Neutrophil (primary cell): ENCODE measurements at regions not wholly inside any gene's neighbourhood (a gene's known extent, or its start where the extent isn't known, plus 50 kb on each side); places are given as distances from the start of the nearest gene placed in this dataset.

Experiments
- H3K27ac ChIP-seq: fragments of 200-600 bp; sonication (generic); 2 replicates; pipeline ENCODE4 v1.5.1; 2016; ENCODE audit warnings: mild to moderate bottlenecking, moderate library complexity
- H3K27me3 ChIP-seq: fragments of 200-600 bp; sonication (generic); 2 replicates; pipeline ENCODE4 v1.6.0; 2016; ENCODE audit warnings: mild to moderate bottlenecking
- H3K36me3 ChIP-seq: fragments of 200-600 bp; sonication (generic); 2 replicates; pipeline ENCODE4 v1.5.1; 2017
- H3K4me1 ChIP-seq, 2 experiments: fragments of 200-600 bp in 1 of 2; sonication (generic) in 1 of 2; 1 replicate in 1 of 2; 2 replicates in 1 of 2; pipeline versions ENCODE4 v1.5.1 to v1.6.1; 2013 to 2016; ENCODE audit warnings: low read depth in 1 of 2, low read length in 1 of 2, mild to moderate bottlenecking in 1 of 2, moderate library complexity in 1 of 2; ENCODE audit not compliant: control insufficient read depth in 1 of 2, insufficient read depth in 1 of 2
- H3K4me3 ChIP-seq, 2 experiments: fragments of 200-600 bp in 1 of 2; sonication (generic) in 1 of 2; 1 replicate in 1 of 2; 2 replicates in 1 of 2; pipeline ENCODE4 v1.5.1; 2013 to 2016; ENCODE audit warnings: low read depth in 1 of 2, low read length in 1 of 2, mild to moderate bottlenecking in 1 of 2, moderate library complexity in 1 of 2
- H3K9me3 ChIP-seq: fragments of 200-600 bp; sonication (generic); 2 replicates; pipeline ENCODE4 v1.5.1; 2016
- TF ChIP-seq, protein P1 (sequence below): fragments of 200-600 bp; sonication (generic); IDR thresholded peaks from 2 replicates; pipeline ENCODE4 v1.5.1; 2016; ENCODE audit warnings: antibody characterized with exemption

DNA sequence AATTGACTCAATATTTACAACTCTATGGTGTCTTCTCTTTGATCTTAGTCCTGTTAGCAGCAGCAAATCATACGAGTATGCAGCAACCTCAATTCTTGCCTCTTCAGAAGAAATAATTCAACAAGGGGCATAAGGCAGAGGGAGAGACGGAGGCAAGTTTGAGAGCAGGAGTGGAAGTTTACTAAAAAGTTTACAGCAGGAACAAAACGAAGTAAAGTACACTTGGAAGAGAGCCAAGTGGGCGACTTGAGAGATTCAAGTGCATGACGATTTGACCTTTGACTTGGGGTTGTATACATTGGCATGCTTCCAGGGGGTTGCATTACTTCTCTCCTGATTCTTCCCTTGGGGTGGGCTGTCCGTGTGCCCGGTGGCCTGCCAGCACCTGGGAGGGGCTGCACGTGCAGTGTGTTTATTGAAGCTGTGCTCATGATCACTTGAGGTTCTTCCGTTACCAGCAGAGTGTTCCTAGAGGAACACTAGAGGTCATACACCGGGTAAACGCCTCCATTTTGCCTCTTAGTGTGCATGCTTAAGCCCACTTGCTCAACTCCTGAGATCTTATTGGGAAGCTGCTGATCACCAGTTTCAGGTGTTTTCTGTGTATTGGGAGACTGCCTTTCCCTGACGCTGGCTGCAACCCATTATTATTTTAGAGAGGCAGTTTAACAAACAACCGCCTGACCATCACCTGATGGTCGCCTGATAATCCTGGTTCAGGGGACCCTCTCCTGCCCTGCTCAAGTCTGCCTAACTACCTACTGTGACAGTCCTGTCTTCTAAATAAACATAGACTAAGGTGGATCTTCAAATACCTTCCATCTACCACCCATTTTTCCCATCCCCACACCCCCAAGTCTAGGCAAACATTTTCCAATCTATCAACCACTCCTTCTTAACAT, 172.4 kb upstream of the MYLIP start:
- no peak overlapping the region for H3K27ac ChIP-seq
- H3K36me3 ChIP-seq, result no peaks in the 10 kb centered on the region
- H3K4me3 ChIP-seq, result no peak overlapping the region
- no peaks in the 10 kb centered on the region for H3K4me1 ChIP-seq
- no peaks in the 10 kb centered on the region for H3K27me3 ChIP-seq
- no peaks in the 10 kb centered on the region for H3K9me3 ChIP-seq
- TF ChIP-seq, protein P1, sequence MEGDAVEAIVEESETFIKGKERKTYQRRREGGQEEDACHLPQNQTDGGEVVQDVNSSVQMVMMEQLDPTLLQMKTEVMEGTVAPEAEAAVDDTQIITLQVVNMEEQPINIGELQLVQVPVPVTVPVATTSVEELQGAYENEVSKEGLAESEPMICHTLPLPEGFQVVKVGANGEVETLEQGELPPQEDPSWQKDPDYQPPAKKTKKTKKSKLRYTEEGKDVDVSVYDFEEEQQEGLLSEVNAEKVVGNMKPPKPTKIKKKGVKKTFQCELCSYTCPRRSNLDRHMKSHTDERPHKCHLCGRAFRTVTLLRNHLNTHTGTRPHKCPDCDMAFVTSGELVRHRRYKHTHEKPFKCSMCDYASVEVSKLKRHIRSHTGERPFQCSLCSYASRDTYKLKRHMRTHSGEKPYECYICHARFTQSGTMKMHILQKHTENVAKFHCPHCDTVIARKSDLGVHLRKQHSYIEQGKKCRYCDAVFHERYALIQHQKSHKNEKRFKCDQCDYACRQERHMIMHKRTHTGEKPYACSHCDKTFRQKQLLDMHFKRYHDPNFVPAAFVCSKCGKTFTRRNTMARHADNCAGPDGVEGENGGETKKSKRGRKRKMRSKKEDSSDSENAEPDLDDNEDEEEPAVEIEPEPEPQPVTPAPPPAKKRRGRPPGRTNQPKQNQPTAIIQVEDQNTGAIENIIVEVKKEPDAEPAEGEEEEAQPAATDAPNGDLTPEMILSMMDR, result no peak

DNA sequence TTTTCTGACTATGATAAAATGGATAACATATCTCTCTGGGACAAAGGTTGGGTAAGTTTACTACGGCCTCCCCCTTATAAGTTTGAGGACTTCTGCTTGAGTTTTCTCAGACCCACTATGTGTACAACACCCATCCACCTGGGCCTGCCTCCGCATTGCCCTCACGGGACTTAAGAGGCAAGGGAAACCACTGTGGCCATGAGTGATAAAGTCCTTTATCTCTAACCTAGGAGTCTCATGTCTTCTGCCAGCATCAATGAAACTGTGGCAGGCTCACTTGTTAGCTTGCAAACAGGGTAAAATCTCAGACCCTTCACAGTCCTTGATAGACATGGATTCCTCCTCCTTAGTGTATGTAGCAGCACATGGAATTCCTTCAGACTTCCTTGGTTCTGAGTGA, 173.4 kb upstream of the MYLIP start:
- Histone ChIP-seq H3K36me3 (no peaks in the 10 kb centered on the region), H3K27ac (no peak overlapping the region), H3K27me3 (no peaks in the 10 kb centered on the region), H3K4me1 (no peaks in the 10 kb centered on the region), H3K9me3 (no peaks in the 10 kb centered on the region), H3K4me3 (no peak overlapping the region)
- TF ChIP-seq, protein P1, result no peak

DNA sequence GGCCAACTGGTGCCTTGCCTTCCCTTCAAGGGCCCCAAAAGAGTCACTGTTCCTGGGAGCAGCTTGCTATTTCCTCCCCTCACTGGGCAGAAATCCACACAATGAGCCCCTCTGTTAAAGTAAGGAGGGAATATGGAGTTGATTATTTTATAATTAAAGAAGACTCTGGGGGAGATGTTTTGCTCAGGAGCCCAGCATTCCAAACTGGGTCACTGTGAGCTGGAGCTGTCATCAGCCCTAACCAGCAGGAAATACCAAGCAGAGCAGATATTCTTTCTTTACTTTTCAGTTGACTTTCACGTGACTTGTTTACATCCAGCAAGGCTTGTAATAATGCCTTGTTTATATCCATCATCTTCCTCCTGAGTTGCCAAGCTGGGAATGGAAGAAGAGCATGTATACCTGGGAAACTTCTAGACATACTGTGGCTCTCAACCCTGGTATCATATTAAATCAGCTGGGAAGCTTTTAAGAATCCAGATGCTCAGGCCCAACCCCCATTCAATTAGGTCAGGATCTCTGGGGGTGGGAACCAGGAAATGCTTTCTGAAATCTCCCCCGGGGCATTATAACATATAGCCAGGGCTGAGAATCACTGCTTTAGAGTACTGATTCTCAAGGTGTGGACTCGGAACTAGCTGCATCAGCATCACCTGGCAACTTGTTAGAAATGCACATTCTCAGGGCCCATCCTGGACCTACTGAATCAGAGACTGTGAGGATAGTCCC, 175.6 kb upstream of the MYLIP start:
- no peak overlapping the region for H3K27ac ChIP-seq
- H3K27me3 ChIP-seq, result no peaks in the 10 kb centered on the region
- H3K9me3 ChIP-seq, result no peaks in the 10 kb centered on the region
- no peak overlapping the region for H3K4me3 ChIP-seq
- TF ChIP-seq, protein P1, result no peak
- no peaks in the 10 kb centered on the region for H3K36me3 ChIP-seq
- H3K4me1 ChIP-seq, result no peaks in the 10 kb centered on the region

DNA sequence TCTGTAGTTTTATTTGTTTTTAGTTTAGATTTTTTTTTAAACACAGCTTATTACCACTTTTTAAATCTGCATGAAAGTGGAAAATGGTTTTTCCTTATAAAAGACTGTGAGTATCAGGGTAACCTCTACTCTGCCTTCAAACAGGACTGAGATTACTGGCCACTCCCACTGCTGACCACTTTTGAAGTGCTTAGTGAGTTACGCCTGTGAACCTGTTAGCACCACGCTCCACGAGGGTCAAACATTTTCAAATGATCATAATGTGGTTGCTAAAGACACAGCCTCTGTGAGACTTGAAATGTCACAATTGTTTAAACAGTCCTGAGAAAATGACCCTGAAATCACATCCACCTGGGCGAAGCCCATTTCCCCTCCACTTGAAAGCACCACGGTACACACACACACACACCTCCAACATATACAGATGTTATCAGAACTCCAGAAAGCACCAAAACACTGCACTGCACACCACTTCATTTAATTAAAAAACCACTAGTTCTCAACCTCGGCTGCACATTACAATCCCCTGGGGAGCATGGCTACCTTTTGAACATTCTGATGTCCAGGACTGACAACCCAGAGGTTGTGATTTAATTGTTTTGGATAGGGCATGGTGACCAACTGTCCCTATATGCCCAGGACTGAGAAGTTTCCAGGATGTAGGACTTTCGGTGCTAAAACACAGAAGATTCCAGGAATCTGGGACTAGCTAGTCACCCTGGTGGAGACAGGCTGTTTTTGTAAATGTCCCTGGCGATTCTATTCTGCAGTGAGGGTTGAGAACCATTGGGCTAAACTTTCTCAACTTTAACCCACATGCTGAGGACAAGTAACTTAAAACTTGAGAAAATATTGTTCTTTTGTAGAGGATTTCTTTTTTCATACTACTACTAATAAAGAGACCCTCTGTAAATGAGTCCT, 176.4 kb upstream of the MYLIP start:
- Histone ChIP-seq H3K4me1 (no peaks in the 10 kb centered on the region), H3K27ac (no peak overlapping the region), H3K4me3 (no peak overlapping the region), H3K9me3 (no peaks in the 10 kb centered on the region), H3K27me3 (no peaks in the 10 kb centered on the region), H3K36me3 (no peaks in the 10 kb centered on the region)
- TF ChIP-seq, protein P1, result no peak

DNA sequence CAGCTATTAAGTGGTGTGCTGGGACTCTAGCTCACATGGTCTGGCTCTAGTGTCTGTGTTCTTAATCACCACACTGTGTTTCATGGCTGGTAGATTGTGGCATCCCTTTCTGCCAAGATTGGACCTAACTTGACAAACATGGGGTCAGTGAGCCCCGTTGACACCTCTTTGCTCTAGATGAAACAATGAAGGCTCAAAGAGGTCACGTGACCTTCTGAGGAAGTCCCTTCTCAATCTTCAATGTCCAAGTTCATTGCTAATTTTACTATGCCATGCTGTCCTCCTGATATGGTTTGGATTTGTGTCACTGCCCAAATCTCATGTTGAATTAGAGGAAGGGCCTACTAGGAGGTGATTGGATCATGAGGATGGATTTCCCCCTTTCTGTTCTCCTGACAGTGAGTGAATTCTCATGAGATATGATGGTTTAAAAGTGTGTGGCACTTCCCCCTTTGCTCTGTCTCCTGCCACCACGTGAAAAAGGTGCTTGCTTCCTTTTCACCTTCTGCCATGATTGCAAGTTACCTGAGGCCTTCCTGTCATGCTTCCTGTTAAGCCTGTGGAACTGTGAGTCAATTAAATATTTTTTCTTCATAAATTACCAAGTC, 177.8 kb upstream of the MYLIP start:
- Histone ChIP-seq H3K27ac (no peak overlapping the region), H3K9me3 (no peaks in the 10 kb centered on the region), H3K36me3 (no peaks in the 10 kb centered on the region), H3K27me3 (no peaks in the 10 kb centered on the region), H3K4me1 (no peaks in the 10 kb centered on the region), H3K4me3 (no peak overlapping the region)
- TF ChIP-seq, protein P1, result no peak
